ENCODE measurements at regions not wholly inside any gene's neighbourhood (a gene's known extent, or its start where the extent isn't known, plus 50 kb on each side); places are given as distances from the start of the nearest gene placed in this dataset.

DNA sequence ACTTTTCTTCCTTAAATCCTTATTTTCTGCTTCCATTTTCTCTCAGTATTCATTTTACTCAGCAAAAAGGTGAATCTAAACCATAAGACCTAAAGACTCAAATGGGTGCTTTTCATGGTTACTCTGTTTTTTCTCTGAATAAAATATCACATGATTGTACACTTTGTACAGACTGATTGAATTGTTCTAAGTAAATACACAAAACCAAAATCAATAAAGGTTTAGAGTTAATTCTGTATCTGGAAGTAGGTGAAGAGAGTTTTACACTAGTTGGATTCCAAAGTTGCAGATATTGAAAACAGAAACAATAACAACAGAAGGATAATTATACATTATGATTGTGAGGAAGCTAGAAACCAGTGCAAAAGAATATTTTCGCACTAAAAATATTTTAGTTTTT lies 546.2 kb downstream of the TUSC7 start:
- Histone ChIP-seq H3K27ac (no peak overlapping the region), H3K4me1 (replicated peaks) (no peaks in the 10 kb centered on the region), H3K4me3 (no peak overlapping the region), H3K27me3 (replicated peaks; ENCODE audit: insufficient read depth) (no peaks in the 10 kb centered on the region), H3K36me3 (no peaks in the 10 kb centered on the region), H3K9me3 (no peaks in the 10 kb centered on the region)
- WGBS: 98% methylated on average over 1 of the region's 1 CpG
- intact Hi-C loops (cut with DNase I): no loop called here
- no peak for DNase-seq (ENCODE audit: low spot score)
- TF ChIP-seq POLR2AphosphoS5 (IDR thresholded peaks at IDR 0.05): no peak
- TF ChIP-seq, protein P1, sequence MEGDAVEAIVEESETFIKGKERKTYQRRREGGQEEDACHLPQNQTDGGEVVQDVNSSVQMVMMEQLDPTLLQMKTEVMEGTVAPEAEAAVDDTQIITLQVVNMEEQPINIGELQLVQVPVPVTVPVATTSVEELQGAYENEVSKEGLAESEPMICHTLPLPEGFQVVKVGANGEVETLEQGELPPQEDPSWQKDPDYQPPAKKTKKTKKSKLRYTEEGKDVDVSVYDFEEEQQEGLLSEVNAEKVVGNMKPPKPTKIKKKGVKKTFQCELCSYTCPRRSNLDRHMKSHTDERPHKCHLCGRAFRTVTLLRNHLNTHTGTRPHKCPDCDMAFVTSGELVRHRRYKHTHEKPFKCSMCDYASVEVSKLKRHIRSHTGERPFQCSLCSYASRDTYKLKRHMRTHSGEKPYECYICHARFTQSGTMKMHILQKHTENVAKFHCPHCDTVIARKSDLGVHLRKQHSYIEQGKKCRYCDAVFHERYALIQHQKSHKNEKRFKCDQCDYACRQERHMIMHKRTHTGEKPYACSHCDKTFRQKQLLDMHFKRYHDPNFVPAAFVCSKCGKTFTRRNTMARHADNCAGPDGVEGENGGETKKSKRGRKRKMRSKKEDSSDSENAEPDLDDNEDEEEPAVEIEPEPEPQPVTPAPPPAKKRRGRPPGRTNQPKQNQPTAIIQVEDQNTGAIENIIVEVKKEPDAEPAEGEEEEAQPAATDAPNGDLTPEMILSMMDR (IDR thresholded peaks at IDR 0.05): no peak
- no peak for TF ChIP-seq POLR2A (IDR thresholded peaks at IDR 0.05)

DNA sequence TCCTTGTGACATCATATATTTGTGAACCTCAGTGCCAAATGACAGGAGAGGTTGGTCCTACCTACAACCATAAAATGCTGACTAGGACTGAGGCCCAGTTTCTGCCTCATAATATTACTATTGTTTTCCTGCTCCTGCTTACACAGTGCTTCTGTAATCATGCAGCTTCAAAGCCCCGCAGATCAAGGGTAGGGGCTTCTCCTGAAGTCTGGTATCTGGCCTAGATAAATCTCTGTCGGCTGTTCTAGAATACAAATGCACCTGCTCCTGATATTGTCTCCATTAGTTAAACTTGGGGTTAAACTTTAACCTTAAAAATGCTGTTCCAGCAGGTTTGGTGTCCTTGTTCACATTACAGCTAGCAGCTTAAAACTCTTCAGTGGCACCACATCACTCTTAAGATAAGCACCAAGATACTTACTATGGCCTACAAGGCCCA lies 552.4 kb downstream of the TUSC7 start:
- peak; percentile 55 for DNase-seq (ENCODE audit: low spot score)
- Histone ChIP-seq H3K36me3 (no peaks in the 10 kb centered on the region), H3K9me3 (no peaks in the 10 kb centered on the region), H3K4me3 (no peak overlapping the region), H3K27me3 (replicated peaks; ENCODE audit: insufficient read depth) (no peaks in the 10 kb centered on the region), H3K27ac (peak overlapping the region in 1 of 2 donors; percentile 12), H3K4me1 (replicated peaks) (no peaks in the 10 kb centered on the region)
- TF ChIP-seq POLR2A (IDR thresholded peaks at IDR 0.05) (no peak), POLR2AphosphoS5 (IDR thresholded peaks at IDR 0.05) (peak; percentile 72)
- TF ChIP-seq, protein P1 (IDR thresholded peaks at IDR 0.05): no peak
- intact Hi-C loops (cut with DNase I): no loop called here
- WGBS: 14% methylated on average over 2 of the region's 2 CpGs

DNA sequence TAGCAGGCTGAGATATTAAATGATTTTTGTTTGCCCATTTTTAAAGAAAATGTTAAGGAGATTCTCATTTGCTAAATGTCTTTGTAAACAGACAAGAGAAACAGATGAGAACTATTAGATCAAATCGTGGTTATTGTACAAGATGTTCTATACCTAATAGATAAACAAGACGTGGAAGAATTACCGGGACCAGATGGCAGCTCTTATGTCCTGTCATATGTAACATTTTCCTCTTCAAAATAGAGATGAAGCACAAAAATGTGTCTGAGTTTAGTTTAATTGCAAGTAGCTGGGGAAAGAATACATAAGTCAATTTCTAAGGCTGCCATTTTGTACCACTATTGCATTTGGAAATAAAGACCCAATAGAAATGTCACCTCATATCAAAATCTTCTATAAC lies 553.7 kb downstream of the TUSC7 start:
- H3K36me3 ChIP-seq: no peaks in the 10 kb centered on the region
- no peak overlapping the region for H3K27ac ChIP-seq
- no peaks in the 10 kb centered on the region for H3K4me1 ChIP-seq (replicated peaks)
- no peak overlapping the region for H3K4me3 ChIP-seq
- H3K27me3 ChIP-seq (replicated peaks; ENCODE audit: insufficient read depth): no peaks in the 10 kb centered on the region
- TF ChIP-seq, protein P1 (IDR thresholded peaks at IDR 0.05): no peak
- TF ChIP-seq POLR2AphosphoS5 (IDR thresholded peaks at IDR 0.05): no peak
- TF ChIP-seq POLR2A (IDR thresholded peaks at IDR 0.05): no peak
- no peak for DNase-seq (ENCODE audit: low spot score)
- intact Hi-C loops (cut with DNase I): no loop called here
- H3K9me3 ChIP-seq: no peaks in the 10 kb centered on the region
- 56% methylated on average over 3 of the region's 3 CpGs for WGBS

DNA sequence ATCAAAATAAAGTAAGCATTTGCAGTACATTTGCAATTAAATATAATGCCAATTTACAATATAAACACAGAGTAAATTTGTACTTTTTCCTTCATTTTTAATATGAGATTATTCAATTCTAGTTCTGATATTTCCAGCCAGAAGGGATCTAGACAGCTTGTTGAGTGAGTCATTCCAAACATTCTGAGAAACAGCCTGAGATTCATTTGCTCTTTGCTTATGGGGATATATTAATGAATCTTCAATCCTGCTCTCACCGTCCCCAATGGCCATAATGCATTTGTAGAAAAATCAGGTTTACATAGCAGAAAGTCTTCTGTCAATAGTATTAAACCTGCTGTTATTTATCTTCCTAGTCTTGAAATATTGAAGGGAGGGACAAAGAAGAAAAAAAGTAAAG lies 554.2 kb downstream of the TUSC7 start:
- Histone ChIP-seq H3K27ac (no peak overlapping the region), H3K4me1 (replicated peaks) (no peaks in the 10 kb centered on the region), H3K4me3 (no peak overlapping the region), H3K27me3 (replicated peaks; ENCODE audit: insufficient read depth) (no peaks in the 10 kb centered on the region), H3K36me3 (no peaks in the 10 kb centered on the region), H3K9me3 (no peaks in the 10 kb centered on the region)
- 61% methylated on average over 1 of the region's 1 CpG for WGBS
- DNase-seq (ENCODE audit: low spot score): no peak
- intact Hi-C loops (cut with DNase I): no loop called here
- no peak for TF ChIP-seq POLR2A (IDR thresholded peaks at IDR 0.05)
- no peak for TF ChIP-seq POLR2AphosphoS5 (IDR thresholded peaks at IDR 0.05)
- TF ChIP-seq, protein P1 (IDR thresholded peaks at IDR 0.05): no peak

DNA sequence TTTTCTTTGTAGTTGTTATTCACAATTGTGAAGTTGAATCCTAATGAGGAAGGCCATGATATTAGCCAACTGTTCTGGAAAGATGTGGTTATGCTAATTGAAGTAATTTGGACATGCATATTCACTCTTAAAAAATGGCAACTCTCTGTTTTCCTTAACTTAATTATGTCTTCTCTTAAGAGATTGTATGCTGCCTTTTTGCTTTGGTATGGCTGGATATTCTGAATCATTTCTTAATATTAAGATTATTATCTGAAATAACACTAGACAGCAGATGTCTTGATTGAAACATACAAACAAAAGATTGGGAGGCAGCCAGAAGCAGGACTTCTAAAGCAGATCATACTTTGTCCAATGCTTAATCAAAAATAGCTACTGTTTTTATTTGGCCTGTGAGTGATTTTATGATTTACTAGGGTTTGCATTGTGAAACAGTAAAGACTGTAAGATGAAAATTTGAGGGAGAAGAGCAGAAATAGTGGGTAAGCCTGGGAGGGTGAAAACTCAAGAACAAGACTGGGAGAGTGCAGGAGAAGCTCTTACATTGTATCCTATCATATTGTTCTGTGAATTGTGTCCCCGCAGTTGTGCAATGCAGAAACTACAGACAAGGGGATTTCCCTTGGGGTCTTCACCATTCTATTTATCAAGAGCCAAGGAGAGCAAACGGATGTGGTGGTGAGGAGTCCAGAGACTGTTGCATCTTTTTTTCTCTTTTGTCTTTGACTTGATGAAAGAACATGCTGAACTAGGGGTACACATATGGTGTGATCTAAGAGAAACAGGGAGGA lies 554.8 kb downstream of the TUSC7 start:
- Histone ChIP-seq H3K4me1 (replicated peaks) (no peaks in the 10 kb centered on the region), H3K4me3 (no peak overlapping the region), H3K9me3 (no peaks in the 10 kb centered on the region), H3K27me3 (replicated peaks; ENCODE audit: insufficient read depth) (no peaks in the 10 kb centered on the region), H3K27ac (no peak overlapping the region), H3K36me3 (no peaks in the 10 kb centered on the region)
- WGBS: 65% methylated on average over 2 of the region's 2 CpGs
- intact Hi-C loops (cut with DNase I): no loop called here
- DNase-seq (ENCODE audit: low spot score): no peak
- TF ChIP-seq, protein P1 (IDR thresholded peaks at IDR 0.05): no peak
- no peak for TF ChIP-seq POLR2AphosphoS5 (IDR thresholded peaks at IDR 0.05)
- TF ChIP-seq POLR2A (IDR thresholded peaks at IDR 0.05): no peak

Measured in prostate gland (tissue), 2 donors.